ENCODE measurements at regions not wholly inside any gene's neighbourhood (a gene's known extent, or its start where the extent isn't known, plus 50 kb on each side); places are given as distances from the start of the nearest gene placed in this dataset.

DNA sequence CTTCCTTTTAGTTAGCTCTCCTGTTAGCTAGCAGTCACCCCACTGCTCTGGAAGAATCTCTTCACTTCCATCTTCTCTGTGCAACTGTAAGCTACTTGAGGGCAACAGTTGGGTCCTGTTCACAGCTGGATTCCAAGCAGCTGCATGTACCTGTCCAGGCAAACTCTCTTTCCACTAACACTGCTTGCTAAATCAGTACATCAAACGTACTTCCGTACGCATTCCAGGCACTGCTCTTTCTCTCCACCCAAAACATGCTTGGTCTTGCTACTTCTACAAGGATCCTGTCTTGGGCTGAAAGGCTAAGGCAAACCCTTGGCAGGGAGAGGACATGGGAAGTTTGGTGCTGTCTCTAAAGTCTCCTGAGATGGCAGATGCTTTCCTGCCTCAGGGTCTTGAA, 139.2 kb upstream of the CACNA1E start:
- H2AFZ ChIP-seq (ENCODE audit: control insufficient read depth, low read length) = no peak overlapping the region
- H3K9ac ChIP-seq (ENCODE audit: control insufficient read depth, extremely low read depth, insufficient read depth, low read length) = no peak overlapping the region
- H3K27ac ChIP-seq (ENCODE audit: control insufficient read depth, insufficient read depth, low read length) = no peak overlapping the region
- TF ChIP-seq, protein P1, sequence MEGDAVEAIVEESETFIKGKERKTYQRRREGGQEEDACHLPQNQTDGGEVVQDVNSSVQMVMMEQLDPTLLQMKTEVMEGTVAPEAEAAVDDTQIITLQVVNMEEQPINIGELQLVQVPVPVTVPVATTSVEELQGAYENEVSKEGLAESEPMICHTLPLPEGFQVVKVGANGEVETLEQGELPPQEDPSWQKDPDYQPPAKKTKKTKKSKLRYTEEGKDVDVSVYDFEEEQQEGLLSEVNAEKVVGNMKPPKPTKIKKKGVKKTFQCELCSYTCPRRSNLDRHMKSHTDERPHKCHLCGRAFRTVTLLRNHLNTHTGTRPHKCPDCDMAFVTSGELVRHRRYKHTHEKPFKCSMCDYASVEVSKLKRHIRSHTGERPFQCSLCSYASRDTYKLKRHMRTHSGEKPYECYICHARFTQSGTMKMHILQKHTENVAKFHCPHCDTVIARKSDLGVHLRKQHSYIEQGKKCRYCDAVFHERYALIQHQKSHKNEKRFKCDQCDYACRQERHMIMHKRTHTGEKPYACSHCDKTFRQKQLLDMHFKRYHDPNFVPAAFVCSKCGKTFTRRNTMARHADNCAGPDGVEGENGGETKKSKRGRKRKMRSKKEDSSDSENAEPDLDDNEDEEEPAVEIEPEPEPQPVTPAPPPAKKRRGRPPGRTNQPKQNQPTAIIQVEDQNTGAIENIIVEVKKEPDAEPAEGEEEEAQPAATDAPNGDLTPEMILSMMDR (optimal IDR thresholded peaks at IDR 0.05 in 1 of 3, IDR thresholded peaks at IDR 0.05 in 1 of 3, conservative IDR thresholded peaks at IDR 0.05 in 1 of 3; ENCODE audit: extremely low read depth in 1 of 3, insufficient read depth in 2 of 3, low read length in 3 of 3) = no peak
- no peak for TF ChIP-seq EZH2 (IDR thresholded peaks at IDR 0.05; ENCODE audit: low read length)
- FAIRE-seq (peak; percentile 88), DNase-seq (ENCODE audit: low read depth, low spot score) (peak; percentile 21)
- dilution Hi-C loops (cut with MboI; ENCODE audit: extremely low pct_ligation_motif_present, low sequenced_read_pairs) = no loop called here
- H4K20me1 ChIP-seq (ENCODE audit: control insufficient read depth, extremely low read depth, insufficient read depth, low read length) = no peaks in the 10 kb centered on the region
- no peak overlapping the region for H3K4me2 ChIP-seq (ENCODE audit: control insufficient read depth, extremely low read depth, insufficient read depth, low read depth, low read length)
- no peaks in the 10 kb centered on the region for H3K9me1 ChIP-seq (ENCODE audit: control insufficient read depth, extremely low read depth, insufficient read depth, low read length)
- peaks cover 6% of the 10 kb centered on the region for H3K9me3 ChIP-seq (ENCODE audit: control insufficient read depth, low read depth, low read length)
- H3K79me2 ChIP-seq (ENCODE audit: control insufficient read depth, insufficient read depth, low read length) = no peaks in the 10 kb centered on the region
- H3K4me3 ChIP-seq (ENCODE audit: control insufficient read depth in 2 of 3, extremely low read depth in 1 of 3, insufficient read depth in 2 of 3, low read depth in 1 of 3, low read length in 3 of 3) = no peak overlapping the region
- no peaks in the 10 kb centered on the region for H3K36me3 ChIP-seq (ENCODE audit: control insufficient read depth in 2 of 2, extremely low read depth in 1 of 2, insufficient read depth in 2 of 2, low read length in 2 of 2)
- H3K4me1 ChIP-seq (ENCODE audit: control insufficient read depth, extremely low read depth, insufficient read depth, low read length) = peaks cover 6% of the 10 kb centered on the region
- peaks cover 7% of the 10 kb centered on the region for H3K27me3 ChIP-seq (ENCODE audit: control insufficient read depth, extremely low read depth, insufficient read depth, low read length)

DNA sequence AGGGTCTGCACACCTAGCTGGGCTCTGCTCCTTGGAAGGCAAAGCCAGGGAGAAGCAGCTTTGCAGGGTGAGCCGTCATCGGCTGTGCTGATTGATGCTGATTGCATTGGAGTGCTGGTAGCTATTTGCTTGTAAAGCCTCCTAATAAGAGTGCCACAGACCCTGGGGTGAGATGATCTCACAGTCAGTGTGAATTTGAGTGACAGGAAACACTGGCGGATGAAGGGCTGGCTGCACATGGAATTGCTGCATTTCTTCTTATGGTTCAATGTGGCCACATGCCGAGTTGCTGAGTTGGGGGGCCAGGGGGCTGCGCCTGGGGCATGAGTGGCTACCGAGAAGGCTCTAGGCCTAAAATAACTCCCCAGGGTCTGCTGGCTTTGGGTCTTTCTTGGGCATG, 138.2 kb upstream of the CACNA1E start:
- no peaks in the 10 kb centered on the region for H3K79me2 ChIP-seq (ENCODE audit: control insufficient read depth, insufficient read depth, low read length)
- H4K20me1 ChIP-seq (ENCODE audit: control insufficient read depth, extremely low read depth, insufficient read depth, low read length) = no peaks in the 10 kb centered on the region
- peaks cover 6% of the 10 kb centered on the region for H3K4me1 ChIP-seq (ENCODE audit: control insufficient read depth, extremely low read depth, insufficient read depth, low read length)
- no peaks in the 10 kb centered on the region for H3K9me1 ChIP-seq (ENCODE audit: control insufficient read depth, extremely low read depth, insufficient read depth, low read length)
- no peak overlapping the region for H2AFZ ChIP-seq (ENCODE audit: control insufficient read depth, low read length)
- H3K27ac ChIP-seq (ENCODE audit: control insufficient read depth, insufficient read depth, low read length) = no peak overlapping the region
- TF ChIP-seq, protein P1 (optimal IDR thresholded peaks at IDR 0.05 in 1 of 3, IDR thresholded peaks at IDR 0.05 in 1 of 3, conservative IDR thresholded peaks at IDR 0.05 in 1 of 3; ENCODE audit: extremely low read depth in 1 of 3, insufficient read depth in 2 of 3, low read length in 3 of 3) = no peak
- TF ChIP-seq EZH2 (IDR thresholded peaks at IDR 0.05; ENCODE audit: low read length) = no peak
- DNase-seq (ENCODE audit: low read depth, low spot score) (no peak), FAIRE-seq (no peak)
- dilution Hi-C loops (cut with MboI; ENCODE audit: extremely low pct_ligation_motif_present, low sequenced_read_pairs) = no loop called here
- peaks cover 6% of the 10 kb centered on the region for H3K9me3 ChIP-seq (ENCODE audit: control insufficient read depth, low read depth, low read length)
- no peak overlapping the region for H3K4me3 ChIP-seq (ENCODE audit: control insufficient read depth in 2 of 3, extremely low read depth in 1 of 3, insufficient read depth in 2 of 3, low read depth in 1 of 3, low read length in 3 of 3)
- peaks cover 7% of the 10 kb centered on the region for H3K27me3 ChIP-seq (ENCODE audit: control insufficient read depth, extremely low read depth, insufficient read depth, low read length)
- H3K4me2 ChIP-seq (ENCODE audit: control insufficient read depth, extremely low read depth, insufficient read depth, low read depth, low read length) = no peak overlapping the region
- no peaks in the 10 kb centered on the region for H3K36me3 ChIP-seq (ENCODE audit: control insufficient read depth in 2 of 2, extremely low read depth in 1 of 2, insufficient read depth in 2 of 2, low read length in 2 of 2)
- no peak overlapping the region for H3K9ac ChIP-seq (ENCODE audit: control insufficient read depth, extremely low read depth, insufficient read depth, low read length)
